Neural crest cell (in vitro differentiated cells): ENCODE measurements at regions not wholly inside any gene's neighbourhood (a gene's known extent, or its start where the extent isn't known, plus 50 kb on each side); places are given as distances from the start of the nearest gene placed in this dataset.

Experiments used
- DNase-seq: peaks from one replicate; pipeline ENCODE4 v3.0.0; 2021; ENCODE audit warnings: low read depth, mixed read lengths, low spot score
- H3K27ac Mint-ChIP-seq: one replicate; pipeline ENCODE4 v1.8.0; 2021; ENCODE audit warnings: mild to moderate bottlenecking, mixed read lengths; ENCODE audit not compliant: unreplicated experiment
- H3K27me3 Mint-ChIP-seq: 2 replicates; pipeline ENCODE4 v1.8.0; 2021; ENCODE audit warnings: low read depth, mild to moderate bottlenecking, mixed read lengths
- H3K36me3 Mint-ChIP-seq: 2 replicates; pipeline ENCODE4 v1.8.0; 2021; ENCODE audit warnings: low read depth, mild to moderate bottlenecking, mixed read lengths
- H3K4me1 Mint-ChIP-seq: 2 replicates; pipeline ENCODE4 v1.8.0; 2021; ENCODE audit warnings: mixed read lengths
- H3K4me3 Mint-ChIP-seq: one replicate; pipeline ENCODE4 v1.8.0; 2021; ENCODE audit warnings: mild to moderate bottlenecking, mixed read lengths
- H3K9me3 Mint-ChIP-seq: 2 replicates; pipeline ENCODE4 v1.8.0; 2021; ENCODE audit warnings: mixed read lengths
- TF ChIP-seq, protein P1 (sequence below): fragments of 200-600 bp; sonication (generic); conservative IDR thresholded peaks from 2 replicates; pipeline ENCODE4 v1.5.0; 2021; ENCODE audit warnings: antibody characterized with exemption, mild to moderate bottlenecking

DNA sequence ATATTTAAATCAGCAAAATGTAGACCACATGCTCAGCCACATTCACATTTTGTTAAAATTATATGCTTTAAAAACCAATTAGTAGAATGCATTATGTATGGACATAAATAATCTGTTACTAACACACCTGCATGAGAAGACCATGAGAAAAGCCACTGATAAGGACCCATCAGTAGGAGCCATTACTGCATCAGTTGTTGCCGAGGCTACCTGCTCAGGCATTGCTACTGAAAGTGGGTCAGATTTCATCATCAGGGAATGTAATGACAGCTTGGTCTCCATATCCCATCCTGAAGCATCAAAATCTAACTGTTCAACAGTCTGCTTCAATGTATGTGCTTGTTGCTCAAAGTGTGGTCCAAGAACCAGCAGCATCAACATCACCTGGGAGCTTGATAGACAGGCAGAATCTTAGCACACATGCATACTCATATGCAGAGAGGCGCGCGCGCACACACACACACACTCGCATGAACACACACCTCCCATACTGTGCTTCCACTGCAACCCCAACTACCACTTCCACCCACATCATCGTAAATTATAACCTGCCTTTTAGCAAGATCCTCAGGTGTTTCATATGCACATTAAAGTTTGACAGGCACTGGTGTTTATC, 72.4 kb upstream of the FOXB1 start:
- Mint-ChIP-seq H3K27me3 (no peaks in the 10 kb centered on the region), H3K4me1 (peaks cover 4% of the 10 kb centered on the region), H3K9me3 (no peaks in the 10 kb centered on the region), H3K27ac (no peak overlapping the region), H3K4me3 (no peak overlapping the region), H3K36me3 (no peaks in the 10 kb centered on the region)
- TF ChIP-seq, protein P1, sequence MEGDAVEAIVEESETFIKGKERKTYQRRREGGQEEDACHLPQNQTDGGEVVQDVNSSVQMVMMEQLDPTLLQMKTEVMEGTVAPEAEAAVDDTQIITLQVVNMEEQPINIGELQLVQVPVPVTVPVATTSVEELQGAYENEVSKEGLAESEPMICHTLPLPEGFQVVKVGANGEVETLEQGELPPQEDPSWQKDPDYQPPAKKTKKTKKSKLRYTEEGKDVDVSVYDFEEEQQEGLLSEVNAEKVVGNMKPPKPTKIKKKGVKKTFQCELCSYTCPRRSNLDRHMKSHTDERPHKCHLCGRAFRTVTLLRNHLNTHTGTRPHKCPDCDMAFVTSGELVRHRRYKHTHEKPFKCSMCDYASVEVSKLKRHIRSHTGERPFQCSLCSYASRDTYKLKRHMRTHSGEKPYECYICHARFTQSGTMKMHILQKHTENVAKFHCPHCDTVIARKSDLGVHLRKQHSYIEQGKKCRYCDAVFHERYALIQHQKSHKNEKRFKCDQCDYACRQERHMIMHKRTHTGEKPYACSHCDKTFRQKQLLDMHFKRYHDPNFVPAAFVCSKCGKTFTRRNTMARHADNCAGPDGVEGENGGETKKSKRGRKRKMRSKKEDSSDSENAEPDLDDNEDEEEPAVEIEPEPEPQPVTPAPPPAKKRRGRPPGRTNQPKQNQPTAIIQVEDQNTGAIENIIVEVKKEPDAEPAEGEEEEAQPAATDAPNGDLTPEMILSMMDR: no peak
- no peak for DNase-seq

DNA sequence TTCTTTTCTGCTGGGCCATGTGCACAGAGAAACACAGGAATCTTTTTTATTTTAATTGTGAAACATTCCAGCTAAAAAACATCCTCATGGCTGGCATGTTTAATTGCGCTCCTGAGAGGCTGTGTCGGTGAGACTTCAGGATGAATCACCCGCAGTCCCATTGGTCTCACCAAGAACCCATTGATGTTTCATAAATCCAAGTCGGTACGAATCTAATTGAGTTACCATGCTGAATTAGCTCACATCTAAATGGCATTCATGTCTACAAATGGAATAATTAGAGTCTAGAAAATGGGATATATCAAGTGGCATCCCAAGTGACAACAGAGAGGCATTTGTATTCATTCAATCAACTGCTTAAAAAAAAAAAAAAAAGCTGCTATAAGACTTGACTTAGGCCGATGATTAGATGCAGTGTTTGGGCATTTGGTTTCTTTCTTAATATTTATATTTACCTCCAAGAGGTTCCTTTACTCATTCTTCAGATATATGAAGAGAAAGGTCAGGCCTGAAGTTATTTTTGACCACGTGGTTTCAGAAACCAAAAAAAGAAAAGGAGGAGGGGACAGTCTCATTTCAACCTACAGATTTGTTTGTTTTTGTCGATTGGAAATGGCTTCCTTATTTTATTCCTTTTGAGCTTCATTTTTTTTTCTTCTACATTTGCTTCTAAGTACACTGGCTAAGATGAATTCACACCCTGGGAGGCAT, 79.1 kb upstream of the FOXB1 start:
- Mint-ChIP-seq H3K4me3 (no peak overlapping the region), H3K36me3 (no peaks in the 10 kb centered on the region), H3K27me3 (no peaks in the 10 kb centered on the region), H3K9me3 (no peaks in the 10 kb centered on the region), H3K27ac (no peak overlapping the region), H3K4me1 (no peaks in the 10 kb centered on the region)
- TF ChIP-seq, protein P1: no peak
- no peak for DNase-seq

DNA sequence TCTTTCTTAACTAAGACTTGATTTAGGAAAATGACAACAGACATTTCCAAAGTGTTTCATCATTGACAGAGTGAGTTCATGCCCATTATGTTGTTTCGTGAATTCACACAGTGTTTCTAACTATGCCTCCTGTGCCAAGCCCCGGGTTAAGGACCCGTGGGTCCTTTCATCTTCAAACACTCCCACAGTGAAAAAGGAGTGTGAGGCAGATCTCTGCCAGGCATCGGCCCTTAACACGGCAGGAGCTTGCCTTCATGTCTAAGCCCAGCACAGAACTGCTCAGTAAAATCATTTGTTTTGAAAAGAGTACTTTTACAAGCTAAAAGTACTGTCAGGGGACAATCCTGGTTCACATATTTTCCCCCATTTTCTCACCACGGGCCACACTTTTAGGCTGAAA, 80.0 kb upstream of the FOXB1 start:
- Mint-ChIP-seq H3K36me3 (no peaks in the 10 kb centered on the region), H3K4me3 (no peak overlapping the region), H3K4me1 (no peaks in the 10 kb centered on the region), H3K27ac (no peak overlapping the region), H3K27me3 (no peaks in the 10 kb centered on the region), H3K9me3 (no peaks in the 10 kb centered on the region)
- no peak for DNase-seq
- TF ChIP-seq, protein P1: no peak

DNA sequence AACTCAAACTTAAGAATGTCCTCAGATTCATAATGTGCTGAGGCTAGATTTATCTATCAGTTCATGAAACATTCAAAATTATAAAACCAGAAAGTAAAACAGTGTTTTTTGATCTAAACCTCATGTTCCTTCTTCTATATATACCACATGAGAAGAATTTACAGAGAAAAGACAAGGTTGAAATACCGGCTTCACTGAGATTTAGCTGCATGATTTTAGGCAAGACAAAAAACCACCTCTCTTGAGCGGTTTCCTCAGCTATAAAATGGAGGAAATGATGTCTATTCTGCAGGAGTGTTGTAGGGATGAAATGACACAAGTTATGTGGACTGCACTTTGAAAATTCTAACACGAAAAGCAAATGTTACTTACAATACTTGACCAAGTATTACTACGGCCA, 80.6 kb upstream of the FOXB1 start:
- H3K9me3 Mint-ChIP-seq: no peaks in the 10 kb centered on the region
- H3K4me3 Mint-ChIP-seq: no peak overlapping the region
- no peak overlapping the region for H3K27ac Mint-ChIP-seq
- no peaks in the 10 kb centered on the region for H3K27me3 Mint-ChIP-seq
- no peaks in the 10 kb centered on the region for H3K4me1 Mint-ChIP-seq
- no peaks in the 10 kb centered on the region for H3K36me3 Mint-ChIP-seq
- no peak for DNase-seq
- TF ChIP-seq, protein P1: no peak

DNA sequence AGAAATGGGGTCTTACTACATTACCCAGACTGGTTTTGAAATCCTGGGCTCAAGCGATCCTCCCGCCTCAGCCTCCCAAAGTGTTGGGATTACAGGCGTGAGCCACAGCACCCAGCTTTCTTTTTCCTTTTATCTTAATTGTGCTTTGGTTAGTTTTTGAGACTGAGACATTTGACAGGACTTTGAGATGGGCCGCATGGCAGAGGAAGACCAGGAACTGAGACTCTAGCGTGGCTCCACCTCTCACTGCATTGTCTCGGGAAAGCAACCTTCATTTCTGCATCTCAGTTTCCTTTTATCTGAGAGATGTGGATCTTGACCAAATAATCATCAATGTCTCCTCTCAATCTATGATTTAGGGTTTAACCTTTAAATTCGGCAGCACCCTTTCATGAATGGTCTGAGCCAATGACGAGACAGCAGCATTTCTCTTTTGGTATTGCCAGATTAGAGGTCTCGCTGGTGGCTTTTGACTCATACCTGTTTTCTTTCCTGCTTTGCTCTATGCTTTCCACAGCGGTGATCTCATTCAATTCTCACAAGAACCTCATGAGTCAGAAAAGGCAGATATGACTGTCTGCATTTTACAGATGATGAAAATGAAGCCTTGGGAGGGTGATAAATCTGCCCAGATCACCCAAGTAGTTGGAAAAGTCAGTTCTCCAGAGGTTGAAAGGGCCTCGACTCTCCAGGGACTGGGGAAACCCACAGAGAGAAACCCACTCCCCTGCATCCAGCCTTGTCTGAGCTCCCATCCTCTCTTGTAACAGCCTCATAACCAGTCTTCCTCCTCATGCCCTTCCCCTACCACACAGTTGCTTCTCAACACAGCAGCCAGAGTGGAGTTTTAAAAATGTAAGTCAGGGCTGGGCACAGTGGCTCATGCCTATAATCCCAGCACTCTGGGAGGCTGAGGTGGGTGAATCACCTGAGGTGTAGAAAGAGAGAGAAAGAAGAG, 84.8 kb upstream of the FOXB1 start:
- TF ChIP-seq, protein P1: no peak
- no peaks in the 10 kb centered on the region for H3K9me3 Mint-ChIP-seq
- no peak overlapping the region for H3K4me3 Mint-ChIP-seq
- H3K36me3 Mint-ChIP-seq: no peaks in the 10 kb centered on the region
- peaks cover 9% of the 10 kb centered on the region for H3K4me1 Mint-ChIP-seq
- no peak for DNase-seq
- no peak overlapping the region for H3K27ac Mint-ChIP-seq
- peaks cover 3% of the 10 kb centered on the region for H3K27me3 Mint-ChIP-seq
